CD4-positive, alpha-beta T cell treated with Interleukin-1 beta for 1 hour (primary cell): ENCODE measurements at regions not wholly inside any gene's neighbourhood (a gene's known extent, or its start where the extent isn't known, plus 50 kb on each side); places are given as distances from the start of the nearest gene placed in this dataset.

ENCODE experiments used
- DNase-seq, 2 donors: peaks; one replicate each; pipeline ENCODE4 v3.0.0-alpha.2; 2020 to 2022

DNA sequence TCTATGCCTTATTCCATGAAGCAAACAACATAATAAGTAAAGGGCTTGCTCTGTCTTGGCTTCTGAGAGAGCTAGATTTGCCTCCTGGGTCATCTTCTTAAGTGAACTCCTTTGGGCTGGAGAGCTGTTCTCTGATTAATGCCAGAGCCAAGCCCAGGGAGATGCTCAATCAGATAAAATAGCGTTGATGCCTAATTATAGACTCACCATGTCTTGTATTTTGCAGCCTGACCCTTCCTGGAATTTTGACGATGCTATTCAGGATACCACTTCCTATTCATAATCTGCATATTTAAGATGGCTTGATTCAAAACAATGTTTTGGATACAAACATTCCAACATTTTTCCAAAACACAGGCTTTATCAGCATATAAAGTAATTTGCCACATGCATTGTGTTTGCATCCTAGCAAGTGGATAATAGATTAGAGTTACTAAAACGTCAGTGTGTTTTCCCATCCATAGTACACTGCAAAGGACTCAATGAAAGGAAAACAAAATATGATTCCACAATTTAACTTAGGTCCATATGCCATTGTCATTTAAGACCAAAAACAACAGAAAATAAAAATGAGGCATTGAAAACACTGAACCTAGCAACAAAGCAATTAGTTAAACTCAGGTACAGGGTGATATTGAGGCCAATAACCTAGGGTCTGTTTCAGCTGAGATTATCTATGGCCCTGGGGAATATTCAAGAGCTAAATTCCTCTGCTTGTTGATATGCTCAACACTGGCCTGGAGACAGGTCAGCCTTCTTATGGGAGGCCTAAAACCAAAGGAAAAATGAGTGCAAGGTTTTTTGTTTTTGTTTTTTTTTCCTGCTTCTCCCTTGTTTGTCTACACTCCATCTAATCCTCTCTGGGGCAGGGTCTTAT is 184.2 kb upstream of the FOXN3 start:
- no peak for DNase-seq

DNA sequence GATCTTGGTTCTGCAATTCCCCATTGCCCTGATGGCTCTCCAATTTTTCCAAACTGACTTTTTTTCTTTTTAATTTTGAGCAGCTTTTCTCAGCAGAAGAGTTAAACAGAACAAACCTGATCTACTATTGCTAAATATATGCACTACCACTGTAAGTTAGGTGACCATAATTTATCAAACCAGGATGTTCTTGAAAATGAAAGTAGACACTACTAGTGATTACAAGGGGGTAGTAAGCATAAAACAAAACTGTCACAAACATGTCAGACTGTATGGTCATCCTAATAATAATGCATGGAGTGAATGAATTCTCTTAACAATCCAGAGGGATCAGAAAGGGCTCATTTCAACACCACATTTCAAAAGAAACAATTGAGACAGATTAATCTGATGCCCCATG is 183.0 kb upstream of the FOXN3 start:
- DNase-seq, result no peak

DNA sequence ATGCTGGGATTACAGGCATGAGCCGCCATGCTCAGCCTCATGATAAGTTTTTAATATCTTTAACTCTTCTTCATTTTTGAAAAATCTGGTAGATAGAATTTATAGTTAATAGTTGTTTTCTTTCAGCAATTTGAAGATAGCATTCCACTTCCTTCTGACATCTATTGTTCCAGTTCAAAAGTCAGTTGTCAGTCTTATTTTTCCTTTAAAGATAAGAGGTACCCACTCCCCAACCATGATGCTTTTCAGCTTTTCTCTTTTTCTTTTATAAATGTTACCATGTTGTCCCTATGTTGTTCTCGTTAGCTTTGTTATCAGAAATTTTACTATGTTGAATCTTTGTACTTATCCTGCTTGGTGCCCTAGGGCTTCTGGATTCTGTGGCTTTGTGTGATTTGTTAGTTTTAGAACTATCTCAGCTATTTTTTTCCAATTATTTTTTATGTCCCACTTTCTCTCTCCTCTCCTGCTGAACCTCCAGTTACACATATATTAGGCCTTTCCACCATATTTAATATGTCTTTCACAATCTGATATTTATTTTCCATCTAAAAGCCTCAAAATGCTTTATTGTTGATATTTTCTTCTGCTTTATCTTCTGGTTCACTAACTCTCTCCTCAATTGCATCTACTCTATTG is 181.6 kb upstream of the FOXN3 start:
- DNase-seq, result no peak

DNA sequence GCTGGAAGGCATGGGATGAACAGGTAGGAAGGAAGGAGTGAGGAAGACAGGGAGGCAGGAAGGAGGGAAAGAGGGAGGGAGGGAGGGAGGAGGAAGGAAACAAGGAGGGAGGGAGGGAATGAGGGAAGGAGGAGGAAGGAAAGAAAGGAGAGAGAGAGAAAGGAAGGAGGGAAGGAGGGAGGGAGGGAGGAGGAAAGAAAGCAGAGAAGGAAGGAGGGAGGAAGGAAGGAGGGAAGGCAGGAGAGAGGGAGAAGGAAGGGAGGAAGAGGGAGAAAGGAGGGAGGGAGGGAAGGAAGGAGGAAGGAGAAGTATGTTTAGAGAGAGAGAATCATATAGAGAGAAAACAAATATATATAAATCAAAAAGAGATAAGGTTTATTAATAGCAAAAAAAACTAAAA is 175.9 kb upstream of the FOXN3 start:
- DNase-seq, result no peak

DNA sequence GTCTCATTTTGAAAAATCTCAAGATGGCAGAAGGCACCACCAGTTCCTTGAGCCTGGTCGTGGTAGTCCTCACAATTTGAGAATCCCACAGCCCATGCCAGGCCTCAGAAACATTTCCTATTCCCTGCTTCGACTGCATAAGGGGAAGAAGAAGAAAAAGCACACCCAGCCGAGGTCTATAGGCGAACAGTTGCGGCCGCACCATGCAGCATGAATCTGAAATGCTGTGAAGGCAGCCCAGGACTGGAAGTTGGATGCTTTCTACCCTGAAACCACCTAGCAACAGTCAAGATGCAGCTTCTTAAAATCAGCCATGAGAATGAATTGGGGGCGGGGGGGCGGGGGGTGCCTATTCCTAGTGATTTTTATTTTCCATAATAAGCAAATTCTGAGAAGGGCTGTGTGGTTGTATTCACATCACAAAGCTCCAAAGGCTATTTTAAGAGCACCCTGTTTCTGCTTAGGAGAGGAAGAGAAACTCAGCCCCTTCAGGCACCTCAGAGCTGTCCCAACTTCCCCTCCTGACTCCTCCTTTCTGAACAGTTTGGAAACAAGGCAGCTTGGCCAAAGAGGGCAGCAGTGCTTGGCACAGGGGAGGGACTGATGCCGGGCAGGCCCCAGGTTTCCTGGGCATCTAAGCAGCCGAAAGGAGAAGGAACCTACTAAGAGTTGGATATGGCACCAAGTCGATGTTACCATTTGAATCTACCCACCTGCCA is 172.5 kb upstream of the FOXN3 start:
- peak in 1 of 2 donors; percentile 43 for DNase-seq

DNA sequence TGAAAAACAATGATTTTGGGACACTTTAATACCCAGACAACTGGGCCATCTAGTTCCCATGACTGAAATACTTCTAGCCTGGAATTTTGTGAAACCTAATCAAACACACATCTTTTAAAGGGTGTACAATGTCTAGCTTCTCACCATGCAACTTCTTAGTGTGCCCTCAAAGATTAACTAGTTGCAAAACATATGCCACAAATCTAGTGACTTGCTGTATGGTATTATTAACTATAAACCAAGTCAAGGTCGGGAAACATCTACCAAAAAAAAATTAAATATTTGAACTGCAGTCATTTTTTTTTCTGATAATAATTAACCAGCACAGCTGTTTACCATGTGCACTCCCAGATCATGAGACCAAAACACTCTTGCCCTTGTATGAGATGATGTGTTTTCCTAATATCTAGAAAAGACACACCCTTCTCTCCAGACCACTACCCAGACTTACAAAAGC is 171.8 kb upstream of the FOXN3 start:
- DNase-seq, result no peak

DNA sequence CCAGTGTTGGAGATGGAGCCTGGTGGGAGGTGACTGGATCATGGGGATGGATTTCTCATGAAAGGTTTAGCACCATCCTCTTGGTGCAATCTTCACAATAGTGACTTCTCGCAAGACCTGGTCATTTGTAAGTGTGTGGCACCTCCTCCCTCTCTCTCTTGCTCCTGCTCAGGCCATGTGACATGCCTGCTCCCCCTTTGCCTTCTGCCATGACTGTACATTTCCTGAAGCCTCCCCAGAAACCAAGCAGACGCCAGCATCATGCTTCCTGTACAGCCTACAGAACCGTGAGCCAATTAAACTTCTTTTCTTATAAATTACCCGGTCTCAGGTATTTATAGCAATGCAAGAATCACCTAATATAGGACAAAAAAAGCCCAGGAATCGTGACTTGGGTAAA is 171.0 kb upstream of the FOXN3 start:
- peak in 1 of 2 donors; percentile 11 for DNase-seq

DNA sequence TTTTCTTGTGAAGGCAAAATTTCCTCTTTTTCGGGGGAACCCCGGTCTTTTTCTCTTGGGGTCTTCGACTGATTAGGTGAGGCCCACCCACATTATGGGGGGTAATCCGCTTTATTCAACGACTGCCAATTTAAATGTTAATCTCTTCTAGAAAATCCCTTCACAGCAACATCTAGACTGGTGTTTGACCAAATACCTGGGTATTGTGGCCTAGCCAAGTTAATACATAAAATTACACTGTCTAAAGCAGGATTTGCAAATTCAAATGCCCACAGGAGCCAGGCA is 170.0 kb upstream of the FOXN3 start:
- DNase-seq, result no peak

DNA sequence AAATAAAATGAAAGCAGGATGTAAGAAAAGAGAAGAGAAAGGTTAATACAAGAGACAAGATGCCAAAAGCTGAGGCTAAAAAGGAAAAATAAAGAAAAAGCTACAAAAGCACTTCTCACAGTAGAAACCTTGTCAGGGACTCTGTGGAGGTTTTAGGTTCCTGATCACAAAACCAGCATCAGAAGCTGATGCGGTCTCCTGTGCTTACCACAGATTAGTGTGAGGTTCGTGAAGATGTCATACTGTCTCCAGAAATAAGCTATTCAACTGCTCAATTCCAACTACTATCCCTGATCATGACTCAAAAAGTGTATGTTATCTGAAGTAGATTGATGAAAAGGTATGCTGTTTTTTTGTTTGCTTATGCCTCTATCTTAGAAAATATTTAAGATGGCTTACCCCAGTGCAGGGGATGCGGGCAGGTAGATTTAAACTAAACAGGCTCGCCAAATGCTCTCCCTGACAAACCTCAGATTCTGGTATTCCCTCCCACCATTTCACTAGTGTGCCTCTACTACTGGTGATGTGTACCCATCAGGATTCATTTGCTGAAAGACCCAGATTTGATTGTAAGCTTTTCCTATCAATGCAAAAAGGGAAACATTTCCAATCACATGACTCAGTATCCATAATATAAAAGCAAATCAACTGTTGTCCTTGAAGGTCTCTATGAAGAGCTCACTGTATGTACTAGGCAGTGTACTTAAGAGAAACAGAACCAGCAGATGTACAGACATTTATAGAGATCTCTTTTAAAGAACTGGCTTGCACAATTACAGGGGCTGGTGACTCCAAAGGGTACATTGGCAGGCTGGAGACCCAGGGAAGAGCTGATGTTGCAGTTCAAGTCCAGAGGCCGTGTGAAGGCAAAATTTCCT is 169.5 kb upstream of the FOXN3 start:
- no peak for DNase-seq

DNA sequence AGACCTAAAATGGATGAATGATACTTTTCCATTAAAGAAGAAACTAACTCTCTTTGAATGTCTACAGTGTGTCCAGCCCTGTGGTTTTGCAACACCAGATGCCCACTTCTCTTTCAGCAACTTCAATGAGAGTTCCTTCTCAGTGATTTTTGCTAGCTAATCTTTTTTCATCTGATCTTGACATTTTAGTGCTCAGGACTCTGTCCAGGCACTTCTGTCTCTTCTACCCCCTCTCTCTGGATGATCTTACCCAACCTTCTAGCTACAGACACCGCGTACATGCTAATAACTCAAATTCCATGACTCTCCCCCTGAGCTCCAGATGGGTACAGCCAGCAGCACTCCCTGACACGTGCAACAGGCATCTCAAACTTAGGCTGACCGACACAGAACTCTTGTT is 161.1 kb upstream of the FOXN3 start:
- DNase-seq, result no peak

DNA sequence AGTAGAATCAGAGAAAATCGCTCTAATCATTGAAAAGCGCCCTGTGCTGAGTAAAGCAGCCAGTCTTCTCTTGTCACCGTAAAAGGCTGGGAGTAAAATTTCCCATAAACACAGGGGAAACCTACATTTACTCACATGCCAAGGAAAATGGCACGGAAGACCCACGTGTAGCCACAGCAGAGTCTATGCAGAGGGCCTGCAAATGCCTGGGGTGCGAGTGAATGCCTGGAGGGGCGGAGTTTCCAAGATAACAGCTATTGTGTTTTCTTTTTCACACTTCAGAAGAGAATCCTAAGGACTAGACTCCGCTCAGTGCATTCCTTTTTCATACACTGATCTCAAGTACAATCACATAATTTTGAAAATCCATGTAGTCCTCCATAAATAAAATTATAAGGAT is 159.9 kb upstream of the FOXN3 start:
- DNase-seq, result no peak

DNA sequence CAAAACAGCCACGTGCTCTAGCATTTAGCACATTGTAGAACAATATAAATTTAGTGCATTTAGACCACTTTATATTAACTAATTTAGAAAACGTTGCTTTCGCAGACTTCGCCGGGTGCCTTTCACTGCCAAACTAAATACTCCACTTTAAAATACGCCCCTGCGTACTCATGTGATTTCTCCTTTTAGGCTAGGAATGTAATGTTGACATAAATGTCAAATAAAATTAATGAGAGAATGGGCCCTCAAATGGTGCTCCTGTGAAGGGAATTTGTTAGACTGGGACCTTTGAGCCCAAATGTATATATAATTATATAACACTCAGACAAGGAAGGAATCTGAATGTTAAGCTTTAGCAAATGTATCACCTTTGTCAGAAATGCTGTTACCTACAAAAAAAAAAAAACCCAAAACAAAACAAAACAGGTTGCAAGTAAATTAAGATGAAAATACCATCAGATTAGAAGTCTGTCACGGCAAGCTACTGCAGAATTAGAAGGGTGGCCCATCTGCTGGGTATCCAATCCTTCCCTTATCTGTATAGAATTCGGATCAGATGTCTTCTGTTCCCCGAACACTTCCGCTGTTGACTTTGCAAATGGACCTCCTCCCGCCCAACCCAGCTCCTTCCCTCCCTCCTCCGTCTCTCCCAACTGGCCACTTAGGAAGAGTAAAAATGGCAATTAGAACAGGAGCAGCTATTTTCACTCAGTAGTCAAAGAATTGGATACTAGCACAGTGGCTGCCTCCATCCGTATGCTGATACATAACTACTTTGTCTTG is 159.3 kb upstream of the FOXN3 start:
- no peak for DNase-seq

DNA sequence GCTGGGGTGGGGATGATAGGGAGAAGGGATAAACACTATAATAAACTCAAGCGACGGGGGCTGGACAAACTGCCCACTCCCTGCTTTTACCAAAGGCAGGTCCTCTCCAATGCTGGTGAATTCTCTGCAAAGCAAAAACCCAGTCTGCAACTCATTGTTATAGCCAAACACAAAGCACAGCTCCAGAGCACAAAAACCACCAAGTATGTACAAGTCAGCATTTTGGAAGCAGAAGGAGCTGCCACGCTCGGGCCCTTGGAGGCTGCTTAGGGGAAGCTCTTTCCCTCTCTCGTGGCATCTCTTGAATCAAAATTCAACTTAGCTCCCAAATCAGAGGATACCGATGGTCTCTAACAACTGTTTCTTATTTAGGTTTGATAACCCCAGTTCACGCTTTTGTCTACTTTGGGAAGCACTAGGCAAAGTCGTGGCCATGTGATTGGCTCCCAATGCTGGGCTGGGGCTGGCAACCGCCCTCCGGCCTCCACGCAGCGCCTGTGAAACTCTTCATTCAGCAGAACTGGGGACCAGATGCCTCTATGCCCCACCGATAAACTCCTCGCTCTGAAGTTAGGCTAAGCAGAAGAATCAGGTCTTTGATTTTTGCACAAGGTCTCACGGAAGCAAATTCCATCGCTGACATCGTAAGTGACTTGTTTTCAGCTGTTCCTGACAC is 158.5 kb upstream of the FOXN3 start:
- DNase-seq, result no peak

DNA sequence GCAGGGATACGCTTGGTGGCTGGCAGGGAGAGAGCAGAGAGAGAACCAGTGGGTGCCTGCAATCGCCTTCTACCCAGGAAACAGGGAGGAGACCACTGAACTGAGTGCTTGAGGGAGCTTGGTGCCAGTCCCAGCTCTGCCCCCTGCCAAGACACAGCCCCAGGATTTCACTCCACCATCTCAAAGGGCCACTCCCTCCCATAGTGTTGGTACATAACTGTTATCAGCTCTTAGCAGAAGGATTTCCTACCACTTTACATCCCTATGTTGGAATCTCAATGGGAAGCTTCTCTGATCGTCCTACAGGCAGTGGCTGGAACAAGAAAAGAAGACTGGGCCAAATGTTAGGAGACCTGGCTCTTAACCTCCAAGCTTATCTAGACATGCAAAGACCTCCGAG is 157.4 kb upstream of the FOXN3 start:
- DNase-seq, result no peak

DNA sequence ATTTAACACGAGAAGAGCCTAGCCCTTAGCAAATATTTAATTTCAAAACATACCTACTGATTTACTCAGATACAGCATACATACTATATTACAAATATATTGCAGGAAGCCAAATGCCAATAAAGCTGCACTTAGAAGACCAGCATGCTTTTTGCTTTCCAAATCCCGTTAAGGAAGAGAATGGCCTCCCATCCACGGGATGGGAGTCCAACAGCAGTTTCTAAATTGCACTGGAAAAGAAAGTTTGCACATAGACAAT is 156.3 kb upstream of the FOXN3 start:
- no peak for DNase-seq

DNA sequence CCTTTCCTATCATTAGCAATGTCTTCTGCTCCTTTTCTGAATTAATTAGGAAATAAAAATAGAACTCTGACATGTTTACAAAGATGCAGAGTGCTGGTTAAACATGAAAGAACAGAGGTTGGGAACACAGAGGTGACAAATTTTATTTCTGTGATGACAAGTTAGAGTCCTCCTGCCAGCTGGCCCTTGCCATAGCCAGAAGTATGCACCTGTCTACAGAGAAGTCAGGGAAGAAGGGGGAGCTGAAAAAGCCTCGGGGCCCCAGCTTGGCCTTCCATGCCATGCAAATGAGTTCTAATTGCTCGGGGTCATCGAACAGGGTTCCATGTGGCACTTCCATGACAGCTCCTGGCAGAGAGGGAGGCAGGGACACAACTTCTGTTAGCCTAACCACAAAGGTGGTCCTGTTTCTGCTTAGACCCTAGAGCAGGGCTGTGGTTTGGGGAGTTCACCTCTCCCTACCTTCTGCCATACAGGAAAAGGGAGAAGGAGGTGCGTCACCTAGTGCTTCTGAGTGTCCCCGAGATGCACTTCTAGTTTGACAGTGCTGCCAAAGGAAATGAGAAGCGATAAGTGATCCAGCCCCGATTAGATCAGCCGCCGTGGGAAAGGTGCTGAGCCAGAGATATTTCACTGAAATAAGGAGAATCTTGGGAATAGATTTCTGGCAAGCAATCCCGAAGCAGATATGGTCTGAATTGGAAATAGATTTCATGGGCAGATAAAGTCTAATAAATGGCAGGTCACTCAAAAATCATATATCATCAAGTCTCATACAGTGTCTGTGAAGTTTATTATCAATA is 155.8 kb upstream of the FOXN3 start:
- DNase-seq, result no peak

DNA sequence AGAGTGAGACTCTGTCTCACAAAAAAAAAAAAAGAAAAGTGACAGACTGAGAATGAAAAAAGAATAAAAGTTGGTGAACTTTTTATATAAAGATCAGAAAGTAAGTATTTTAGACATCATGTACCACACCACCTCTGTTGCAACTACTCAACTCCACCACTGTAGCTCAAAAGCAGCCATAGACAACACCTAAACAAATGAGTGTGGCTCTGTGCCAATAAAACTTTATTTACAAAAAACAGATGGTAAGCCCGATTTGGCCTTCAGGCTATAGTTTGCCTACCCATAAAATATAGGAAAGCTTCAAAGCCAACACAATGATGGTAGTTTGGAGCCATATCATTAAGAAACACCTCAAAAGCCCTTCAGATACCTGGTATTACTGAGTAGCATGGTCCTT is 154.5 kb upstream of the FOXN3 start:
- no peak for DNase-seq

DNA sequence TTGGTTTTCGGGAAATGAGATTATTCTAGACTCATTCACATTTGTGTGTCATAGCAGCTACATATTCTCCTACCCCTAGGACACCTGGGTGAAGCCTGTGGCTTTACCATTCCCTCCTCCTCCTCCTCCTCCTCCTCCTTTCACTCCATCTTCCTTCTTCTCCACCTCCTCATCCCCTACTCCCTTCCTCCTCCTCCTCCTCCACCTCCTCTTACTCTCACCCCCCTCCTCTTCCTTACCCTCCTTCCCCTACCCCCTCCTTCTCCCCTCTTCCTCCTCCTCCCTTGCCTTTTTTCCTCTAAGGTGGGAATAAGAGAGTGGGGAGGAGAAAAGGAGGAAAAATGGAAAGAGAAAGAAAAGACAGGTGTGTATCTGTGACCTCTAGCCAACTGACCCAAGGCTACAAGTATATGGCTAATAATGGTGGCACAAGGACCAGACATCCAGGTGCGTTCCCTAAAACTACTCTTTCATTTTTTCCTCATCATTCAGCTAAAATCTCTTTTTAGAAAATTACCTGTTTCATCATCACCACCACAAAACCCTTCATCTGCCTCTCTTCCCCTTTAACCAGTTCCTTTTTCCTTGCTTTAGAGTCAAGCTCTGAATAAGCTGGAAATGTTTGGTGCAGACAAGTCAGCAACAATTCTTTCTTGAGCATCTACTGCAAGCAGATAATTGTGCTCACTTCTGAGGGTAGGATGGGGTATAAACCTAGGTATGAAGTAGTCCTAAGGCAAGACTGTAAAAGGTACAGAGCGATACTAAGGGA is 149.8 kb upstream of the FOXN3 start:
- no peak for DNase-seq

DNA sequence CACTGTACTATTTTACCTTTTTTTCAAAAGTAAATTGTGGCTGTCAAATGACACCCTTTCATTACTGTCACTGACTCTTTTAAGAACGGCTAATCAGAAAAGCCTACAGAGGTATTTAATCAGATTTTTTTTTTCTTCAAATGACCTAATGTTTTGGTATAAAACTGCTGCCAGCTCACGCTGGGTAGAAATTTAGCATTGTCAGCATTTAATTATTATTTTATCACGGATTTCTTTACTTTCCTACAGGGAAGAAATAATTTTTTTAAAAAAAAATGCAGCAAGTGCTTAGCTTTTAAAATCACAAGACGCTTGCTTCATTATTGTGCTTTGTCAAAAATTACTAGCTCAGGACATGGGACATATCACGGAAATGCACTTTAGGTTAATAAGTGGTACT is 149.1 kb upstream of the FOXN3 start:
- DNase-seq, result no peak

DNA sequence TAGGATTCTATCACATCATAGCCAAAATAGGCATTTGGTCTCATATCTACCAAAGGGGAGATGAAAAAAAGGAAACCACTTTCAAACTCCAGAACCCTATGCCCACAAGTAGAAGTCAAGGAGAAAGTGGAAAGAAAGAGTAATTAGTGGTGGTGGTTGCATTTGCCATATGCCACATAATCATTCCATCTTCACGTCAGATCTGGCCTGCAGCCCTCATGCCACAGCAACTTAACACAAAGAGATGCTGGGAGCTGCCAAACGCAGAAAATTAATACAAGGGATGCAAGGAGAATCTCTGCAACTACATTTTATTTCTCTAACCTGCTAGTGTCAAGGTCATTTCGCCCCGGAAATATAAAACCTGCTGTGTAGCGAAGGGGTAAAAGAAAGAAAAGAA is 148.6 kb upstream of the FOXN3 start:
- no peak for DNase-seq
